ENCODE measurements at regions not wholly inside any gene's neighbourhood (a gene's known extent, or its start where the extent isn't known, plus 50 kb on each side); places are given as distances from the start of the nearest gene placed in this dataset.

- TF ChIP-seq CTCF (conservative IDR thresholded peaks at IDR 0.05; ENCODE audit: low read depth, low read length), result no peak
- no peak for TF ChIP-seq EZH2 (IDR thresholded peaks at IDR 0.05; ENCODE audit: borderline replicate concordance, low read depth, low read length, poor library complexity, severe bottlenecking)
These were observed 1829.0 kb upstream of the MIR17HG start for GRCh38 chr13:89518289-89519077.

Measured in A673 (cell line).